ENCODE measurements at regions not wholly inside any gene's neighbourhood (a gene's known extent, or its start where the extent isn't known, plus 50 kb on each side); places are given as distances from the start of the nearest gene placed in this dataset.

DNA sequence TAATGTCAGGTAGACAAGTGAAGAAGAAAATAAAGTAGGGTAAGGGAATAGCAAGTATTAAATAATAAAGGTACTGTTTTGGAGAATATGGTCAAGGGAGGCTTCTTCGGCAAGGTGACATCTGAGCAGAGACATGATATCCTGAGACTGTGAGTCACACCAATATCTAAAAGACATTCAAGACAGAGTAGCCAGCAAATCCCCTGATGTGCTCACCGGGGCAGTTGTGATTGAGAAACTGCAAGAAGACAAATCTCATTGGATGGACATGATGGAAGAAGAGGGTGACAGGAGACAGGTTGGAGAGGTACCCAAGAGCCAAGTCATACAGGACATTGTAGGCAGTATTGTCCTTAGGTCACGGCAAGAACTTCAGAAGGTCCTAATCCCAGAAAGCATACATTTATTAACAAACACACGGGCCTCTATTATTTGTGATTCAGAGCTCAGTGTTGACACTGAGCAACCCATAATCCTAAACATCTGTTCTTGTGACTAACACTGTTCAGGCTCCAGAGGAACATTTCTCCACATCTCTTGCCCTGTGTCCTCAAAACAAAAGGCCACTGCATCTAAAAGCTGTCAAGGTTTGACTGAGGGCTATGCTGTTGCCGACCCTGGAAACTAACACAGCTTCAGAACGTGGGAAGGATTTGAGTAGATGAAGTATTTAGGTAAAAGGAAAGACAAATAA lies 258.7 kb upstream of the CLINT1 start:
- TF ChIP-seq ZC3H4 (CRISPR knock-in tag; IDR thresholded peaks at IDR 0.05; ENCODE audit: borderline replicate concordance) (no peak), RBM39 (IDR thresholded peaks at IDR 0.05; ENCODE audit: low read depth, low read length, poor library complexity, severe bottlenecking) (no peak)
